BLaER1 (cell line): ENCODE measurements at regions not wholly inside any gene's neighbourhood (a gene's known extent, or its start where the extent isn't known, plus 50 kb on each side); places are given as distances from the start of the nearest gene placed in this dataset.

Source experiments
- H3K27ac ChIP-seq: shearing (Covaris generic); formaldehyde crosslinking; 2 replicates; pipeline ENCODE4 v1.8.1; 2022
- H3K27me3 ChIP-seq: shearing (Covaris generic); formaldehyde crosslinking; 2 replicates; pipeline ENCODE4 v1.8.1; 2022
- H3K36me3 ChIP-seq: shearing (Covaris generic); formaldehyde crosslinking; 2 replicates; pipeline ENCODE4 v1.8.1; 2022
- H3K4me1 ChIP-seq: shearing (Covaris generic); formaldehyde crosslinking; 2 replicates; pipeline ENCODE4 v1.8.1; 2022
- H3K4me2 ChIP-seq: shearing (Covaris generic); formaldehyde crosslinking; 2 replicates; pipeline ENCODE4 v1.8.1; 2022
- H3K4me3 ChIP-seq: shearing (Covaris generic); formaldehyde crosslinking; 2 replicates; pipeline ENCODE4 v1.8.1; 2022
- H3K9ac ChIP-seq: shearing (Covaris generic); formaldehyde crosslinking; 2 replicates; pipeline ENCODE4 v1.8.1; 2022
- H3K9me3 ChIP-seq: shearing (Covaris generic); formaldehyde crosslinking; 2 replicates; pipeline ENCODE4 v1.8.1; 2022
- H4K20me1 ChIP-seq: shearing (Covaris generic); formaldehyde crosslinking; 2 replicates; pipeline ENCODE4 v1.8.1; 2022
- Cebpa-rat ChIP-seq: shearing (Covaris generic); IDR thresholded peaks from 2 replicates; pipeline ENCODE4 v1.8.1; 2022

DNA sequence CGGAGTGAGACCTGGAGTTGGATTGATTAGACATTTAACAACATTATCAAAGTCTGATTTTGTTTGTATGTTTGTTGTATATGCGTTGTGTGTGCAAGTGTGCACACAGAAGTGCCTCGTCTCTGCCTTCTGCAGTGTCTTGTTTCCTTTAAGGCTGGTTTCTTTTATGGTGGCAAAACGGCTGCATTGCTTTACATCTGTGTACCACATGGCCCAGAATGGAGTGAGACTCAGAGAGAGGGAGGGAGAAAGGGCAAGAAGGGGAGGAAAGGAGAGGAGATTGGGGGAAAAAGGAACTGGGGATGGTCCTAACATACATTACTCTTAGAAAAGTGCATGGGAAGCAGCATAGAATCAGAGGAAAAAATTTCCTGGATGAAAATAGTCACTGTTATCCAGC lies 99.7 kb upstream of the WLS start:
- Histone ChIP-seq H3K4me2 (no peak overlapping the region), H3K9me3 (no peaks in the 10 kb centered on the region), H3K9ac (no peak overlapping the region), H3K27ac (no peak overlapping the region), H3K4me3 (no peak overlapping the region), H4K20me1 (no peaks in the 10 kb centered on the region), H3K36me3 (no peaks in the 10 kb centered on the region), H3K27me3 (no peaks in the 10 kb centered on the region), H3K4me1 (no peaks in the 10 kb centered on the region)
- no peak for TF ChIP-seq Cebpa-rat

DNA sequence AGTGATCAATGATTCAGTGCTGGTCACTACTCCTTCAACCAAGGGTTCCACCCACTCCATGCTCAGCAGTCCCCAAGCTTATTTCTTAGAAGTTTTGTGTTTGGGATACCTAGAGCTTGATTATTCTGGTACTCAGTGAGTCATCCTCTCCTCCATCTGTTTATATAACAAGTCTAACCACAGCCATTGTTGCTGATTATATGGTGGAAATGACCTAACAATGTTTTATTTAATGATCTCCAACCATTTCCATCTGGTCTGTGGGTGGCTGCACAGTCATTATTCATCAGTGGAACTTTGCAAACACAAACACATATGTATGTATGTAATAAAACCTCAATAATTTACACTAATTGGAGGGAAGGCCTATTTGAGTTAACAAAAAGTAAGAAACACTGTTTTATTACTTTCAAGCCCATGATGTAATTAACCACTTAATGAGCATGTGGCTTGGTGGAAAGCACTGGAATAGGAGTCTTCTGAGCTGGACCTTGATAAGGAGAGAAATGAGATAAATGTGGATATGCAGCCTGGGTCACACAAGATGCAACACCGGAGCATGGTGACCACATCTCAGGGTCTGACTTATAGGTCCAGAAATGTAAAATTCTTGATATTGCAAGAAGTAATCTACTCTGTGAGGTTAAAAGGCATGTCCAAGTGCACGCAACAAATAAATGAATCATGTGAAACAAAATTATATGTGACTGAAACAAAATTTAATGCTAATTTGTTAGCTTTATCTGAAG lies 99.0 kb upstream of the WLS start:
- H3K4me1 ChIP-seq: no peaks in the 10 kb centered on the region
- no peak overlapping the region for H3K27ac ChIP-seq
- no peaks in the 10 kb centered on the region for H3K9me3 ChIP-seq
- no peaks in the 10 kb centered on the region for H3K27me3 ChIP-seq
- H3K4me2 ChIP-seq: no peak overlapping the region
- H4K20me1 ChIP-seq: no peaks in the 10 kb centered on the region
- TF ChIP-seq Cebpa-rat: no peak
- H3K4me3 ChIP-seq: no peak overlapping the region
- no peaks in the 10 kb centered on the region for H3K36me3 ChIP-seq
- no peak overlapping the region for H3K9ac ChIP-seq

- Histone ChIP-seq H3K4me3 (no peak overlapping the region), H3K4me1 (no peaks in the 10 kb centered on the region), H3K27me3 (no peaks in the 10 kb centered on the region), H3K9me3 (no peaks in the 10 kb centered on the region), H3K9ac (no peak overlapping the region), H4K20me1 (no peaks in the 10 kb centered on the region), H3K36me3 (no peaks in the 10 kb centered on the region), H3K4me2 (no peak overlapping the region), H3K27ac (no peak overlapping the region)
- TF ChIP-seq Cebpa-rat: no peak
These were observed 98.1 kb upstream of the WLS start for GRCh38 chr1:68330391-68330790.

- H3K27me3 ChIP-seq: no peaks in the 10 kb centered on the region
- H3K27ac ChIP-seq: no peak overlapping the region
- no peak overlapping the region for H3K4me2 ChIP-seq
- H3K9me3 ChIP-seq: no peaks in the 10 kb centered on the region
- no peaks in the 10 kb centered on the region for H3K4me1 ChIP-seq
- no peak for TF ChIP-seq Cebpa-rat
- H4K20me1 ChIP-seq: no peaks in the 10 kb centered on the region
- no peaks in the 10 kb centered on the region for H3K36me3 ChIP-seq
- no peak overlapping the region for H3K9ac ChIP-seq
- H3K4me3 ChIP-seq: no peak overlapping the region
These were observed 96.9 kb upstream of the WLS start for GRCh38 chr1:68329096-68329835.

DNA sequence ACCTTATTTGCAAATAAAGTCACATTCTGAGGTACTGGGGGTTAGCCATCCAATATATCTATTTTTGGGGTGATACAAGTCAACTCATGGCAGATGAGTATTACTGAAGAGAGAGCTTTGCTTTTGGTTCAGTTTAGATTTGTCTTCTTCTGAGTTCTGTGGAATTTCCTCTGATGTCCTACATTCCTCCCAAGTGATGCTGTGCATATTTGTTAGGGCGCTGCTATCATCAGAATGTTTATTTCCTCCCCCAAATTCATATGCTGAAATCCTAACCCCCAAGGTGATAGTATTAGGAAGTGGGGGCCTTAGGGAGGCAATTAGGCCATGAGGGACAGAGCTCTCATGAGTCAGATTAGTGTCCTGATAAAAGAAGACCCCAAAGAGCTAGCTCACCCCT lies 96.2 kb upstream of the WLS start:
- no peaks in the 10 kb centered on the region for H3K36me3 ChIP-seq
- H3K9ac ChIP-seq: no peak overlapping the region
- TF ChIP-seq Cebpa-rat: no peak
- H3K27ac ChIP-seq: no peak overlapping the region
- H3K4me3 ChIP-seq: no peak overlapping the region
- no peaks in the 10 kb centered on the region for H4K20me1 ChIP-seq
- no peak overlapping the region for H3K4me2 ChIP-seq
- no peaks in the 10 kb centered on the region for H3K9me3 ChIP-seq
- no peaks in the 10 kb centered on the region for H3K27me3 ChIP-seq
- H3K4me1 ChIP-seq: no peaks in the 10 kb centered on the region

DNA sequence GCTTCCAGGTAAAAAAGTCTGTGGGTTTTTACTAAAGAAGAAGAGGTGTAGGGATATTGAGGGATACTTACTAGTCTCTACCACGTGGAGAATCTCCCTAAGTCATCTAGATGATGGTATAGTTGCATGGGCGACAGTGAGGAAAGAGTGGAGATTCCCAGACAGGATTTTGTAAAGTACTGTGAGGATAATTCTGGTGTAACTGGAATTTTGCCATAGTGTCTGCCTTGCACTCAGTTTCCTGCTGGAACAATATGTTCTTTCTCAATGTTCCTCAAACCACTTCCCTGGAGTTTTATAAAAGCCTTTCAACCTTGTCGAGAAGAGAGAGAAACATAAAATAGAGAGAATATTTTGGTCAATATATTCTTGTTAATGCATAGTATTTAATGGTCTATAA lies 95.1 kb upstream of the WLS start:
- H3K4me2 ChIP-seq: no peak overlapping the region
- no peaks in the 10 kb centered on the region for H4K20me1 ChIP-seq
- no peaks in the 10 kb centered on the region for H3K4me1 ChIP-seq
- no peak overlapping the region for H3K9ac ChIP-seq
- no peak overlapping the region for H3K27ac ChIP-seq
- H3K36me3 ChIP-seq: no peaks in the 10 kb centered on the region
- TF ChIP-seq Cebpa-rat: no peak
- no peak overlapping the region for H3K4me3 ChIP-seq
- H3K9me3 ChIP-seq: no peaks in the 10 kb centered on the region
- H3K27me3 ChIP-seq: no peaks in the 10 kb centered on the region

DNA sequence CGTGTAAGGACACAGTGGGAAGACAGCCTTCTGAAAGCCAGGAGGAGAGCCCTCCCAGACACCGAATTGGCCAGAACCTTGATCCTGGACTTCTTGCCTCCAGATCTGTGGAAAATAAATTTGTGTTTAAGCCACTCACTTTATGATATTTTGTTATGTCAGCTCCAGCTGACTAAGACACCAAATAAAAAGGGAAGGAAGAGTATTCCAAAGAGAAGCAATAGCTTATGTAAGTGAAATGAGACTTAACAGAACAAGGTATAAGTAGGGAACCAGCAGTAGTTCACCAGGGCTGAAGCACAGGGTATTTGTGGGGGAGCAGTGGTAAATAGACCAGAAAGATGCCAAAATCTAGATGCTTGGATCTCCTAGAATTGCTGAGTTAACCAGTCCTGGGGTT lies 94.2 kb upstream of the WLS start:
- Histone ChIP-seq H3K9ac (no peak overlapping the region), H4K20me1 (no peaks in the 10 kb centered on the region), H3K9me3 (no peaks in the 10 kb centered on the region)

GRCh38 chr1:68324316-68324715 lies 92.0 kb upstream of the WLS start:
- Histone ChIP-seq H3K36me3 (no peaks in the 10 kb centered on the region), H3K9ac (no peak overlapping the region), H3K4me1 (no peaks in the 10 kb centered on the region), H3K27ac (no peak overlapping the region), H3K9me3 (no peaks in the 10 kb centered on the region), H3K4me2 (no peak overlapping the region), H4K20me1 (no peaks in the 10 kb centered on the region), H3K27me3 (no peaks in the 10 kb centered on the region), H3K4me3 (no peak overlapping the region)
- no peak for TF ChIP-seq Cebpa-rat

More for the DNA sequence above, 94.2 kb upstream of the WLS start:
- no peak overlapping the region for H3K27ac ChIP-seq
- no peak for TF ChIP-seq Cebpa-rat
- H3K36me3 ChIP-seq: no peaks in the 10 kb centered on the region
- no peak overlapping the region for H3K4me2 ChIP-seq
- no peaks in the 10 kb centered on the region for H3K27me3 ChIP-seq
- no peaks in the 10 kb centered on the region for H3K4me1 ChIP-seq
- H3K4me3 ChIP-seq: no peak overlapping the region

DNA sequence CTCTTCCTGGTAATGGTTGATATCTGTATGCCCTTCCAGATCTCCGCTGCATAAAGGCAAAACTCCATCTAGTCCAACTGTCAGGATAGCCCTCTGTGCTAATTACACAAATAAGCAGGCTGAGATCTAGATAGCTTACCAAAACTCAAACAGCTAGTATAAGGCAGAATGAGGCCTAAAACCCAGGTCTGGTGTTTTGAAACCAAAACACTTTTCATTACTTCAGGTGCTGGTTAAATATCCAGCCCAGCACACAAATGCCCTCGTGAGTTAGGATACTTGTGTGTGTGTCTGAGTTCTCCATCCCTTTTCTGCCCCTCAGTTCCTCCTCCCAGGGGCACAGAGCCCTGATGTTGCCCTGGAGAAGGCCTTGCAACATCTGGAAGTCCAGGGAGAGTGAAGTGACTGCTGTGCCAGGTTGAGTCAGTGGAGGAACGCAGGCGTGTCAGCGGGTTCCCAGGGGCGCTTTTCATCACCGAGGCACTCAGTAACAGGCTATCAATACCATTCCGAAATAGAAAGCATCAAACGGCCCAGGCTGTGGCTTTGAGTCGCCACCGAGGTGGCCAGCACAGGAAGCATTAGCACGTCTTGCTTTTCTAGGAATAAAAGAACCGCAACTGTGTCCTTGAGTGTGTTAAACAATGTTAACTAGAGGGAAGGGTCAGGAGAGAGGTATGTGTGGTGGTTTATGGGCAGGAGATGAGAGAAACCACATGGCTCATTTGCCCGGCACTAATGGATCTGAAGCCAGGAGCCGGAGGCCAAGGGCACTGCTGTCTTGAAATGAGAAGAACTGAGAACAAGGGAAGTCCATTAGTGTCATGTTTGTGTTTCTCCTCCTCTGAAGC lies 90.7 kb upstream of the WLS start:
- H3K9ac ChIP-seq: no peak overlapping the region

DNA sequence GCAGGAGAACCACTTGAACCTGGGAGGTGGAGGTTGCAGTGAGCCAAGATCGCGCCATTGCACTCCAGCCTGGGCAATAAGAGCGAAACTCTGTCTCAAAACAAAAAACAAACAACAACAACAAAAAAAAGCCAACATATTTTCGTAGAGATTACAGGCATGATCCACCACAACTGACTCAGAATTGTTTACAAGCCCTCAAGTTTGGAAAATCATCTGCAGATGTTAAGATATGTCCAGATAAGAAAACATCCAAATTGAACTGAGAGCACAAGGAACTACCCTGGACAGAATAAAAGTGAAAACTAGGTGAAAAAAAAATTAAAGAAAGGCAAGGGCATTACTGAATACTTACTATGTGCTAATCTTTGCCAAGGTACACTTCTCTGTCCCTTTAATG lies 89.8 kb upstream of the WLS start:
- Histone ChIP-seq H3K4me2 (no peak overlapping the region), H3K27ac (no peak overlapping the region), H3K36me3 (no peaks in the 10 kb centered on the region), H3K9ac (no peak overlapping the region), H3K4me1 (no peaks in the 10 kb centered on the region), H3K27me3 (no peaks in the 10 kb centered on the region), H3K9me3 (peaks cover 3% of the 10 kb centered on the region; the same call in 1 of the 2 replicates), H4K20me1 (no peaks in the 10 kb centered on the region), H3K4me3 (no peak overlapping the region)
- no peak for TF ChIP-seq Cebpa-rat

More for the DNA sequence above, 90.7 kb upstream of the WLS start:
- Histone ChIP-seq H3K4me2 (no peak overlapping the region), H3K4me1 (no peaks in the 10 kb centered on the region), H3K9me3 (no peaks in the 10 kb centered on the region), H4K20me1 (no peaks in the 10 kb centered on the region), H3K27ac (no peak overlapping the region), H3K36me3 (no peaks in the 10 kb centered on the region), H3K27me3 (no peaks in the 10 kb centered on the region), H3K4me3 (no peak overlapping the region)
- no peak for TF ChIP-seq Cebpa-rat
